Activated CD8-positive, alpha-beta memory T cell treated with anti-CD3 and anti-CD28 coated beads for 4 hours (primary cell): ENCODE measurements at regions not wholly inside any gene's neighbourhood (a gene's known extent, or its start where the extent isn't known, plus 50 kb on each side); places are given as distances from the start of the nearest gene placed in this dataset.

Experiments used
- DNase-seq, 2 donors: peaks; one replicate each; pipeline ENCODE4 v3.0.0-alpha.2; 2020; ENCODE audit warnings: low read depth in 2 of 2

DNA sequence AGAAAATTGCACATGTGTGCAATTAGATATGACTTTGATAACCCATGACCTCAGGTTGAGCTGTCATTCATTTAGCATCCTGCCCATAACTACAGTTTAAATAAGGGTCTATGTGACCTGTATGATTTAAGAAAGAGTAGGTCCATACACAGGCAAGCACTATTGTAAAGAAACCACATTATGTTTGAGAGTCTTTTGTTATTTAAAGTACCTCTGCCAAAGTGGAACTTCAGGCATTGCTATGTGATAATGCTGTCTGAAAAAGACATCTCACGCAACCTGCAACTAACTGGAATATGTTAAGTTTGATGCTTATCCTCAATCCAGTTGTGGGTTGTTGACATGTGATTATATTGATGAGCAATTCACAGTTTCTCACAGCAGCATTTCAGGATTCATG is 317.0 kb downstream of the TMEM161B start:
- no peak for DNase-seq

DNA sequence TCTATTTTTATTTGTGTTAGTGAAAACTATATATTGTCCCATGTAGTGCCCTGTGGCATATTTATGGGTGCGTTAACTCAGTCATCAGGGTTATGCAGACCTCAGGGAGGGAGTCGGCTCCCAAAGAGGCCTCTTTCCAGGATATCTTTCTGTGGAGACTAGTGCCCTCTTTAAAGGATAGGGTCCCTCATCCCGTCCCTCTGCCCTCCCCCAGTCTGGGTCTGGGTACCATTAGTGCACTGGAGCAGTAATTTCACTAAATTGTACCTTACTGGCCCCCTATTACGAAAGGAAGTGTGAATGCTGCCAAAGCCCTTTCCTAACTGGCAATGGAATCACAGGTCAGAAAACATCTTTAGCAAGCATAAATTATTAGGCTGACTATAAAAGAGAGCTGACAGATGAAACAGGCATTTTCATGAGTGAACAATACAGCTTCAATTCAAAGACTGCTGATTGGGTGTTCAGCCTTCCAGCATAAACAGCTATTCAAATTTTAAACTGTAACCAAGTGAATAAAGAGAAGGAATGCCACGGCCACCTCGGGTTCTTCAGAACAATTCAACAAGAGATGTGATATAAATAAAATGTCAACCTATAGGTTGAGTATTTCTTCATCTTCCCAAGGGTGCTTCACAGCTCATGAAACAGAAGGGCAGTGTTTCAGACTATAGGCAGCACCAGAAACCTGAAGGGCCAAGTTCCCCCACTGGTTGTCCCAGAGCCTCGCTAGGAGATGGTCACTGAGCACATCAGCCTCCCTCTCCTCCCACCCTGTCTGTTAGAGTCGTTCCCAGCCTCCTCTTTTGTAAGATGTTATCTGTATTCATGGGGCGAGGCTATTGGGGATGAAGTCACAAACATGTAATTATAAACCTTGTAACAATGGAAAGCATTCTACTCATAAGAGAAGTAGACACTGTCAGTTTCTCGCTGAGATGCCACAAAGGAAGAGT is 318.7 kb downstream of the TMEM161B start:
- no peak for DNase-seq

DNA sequence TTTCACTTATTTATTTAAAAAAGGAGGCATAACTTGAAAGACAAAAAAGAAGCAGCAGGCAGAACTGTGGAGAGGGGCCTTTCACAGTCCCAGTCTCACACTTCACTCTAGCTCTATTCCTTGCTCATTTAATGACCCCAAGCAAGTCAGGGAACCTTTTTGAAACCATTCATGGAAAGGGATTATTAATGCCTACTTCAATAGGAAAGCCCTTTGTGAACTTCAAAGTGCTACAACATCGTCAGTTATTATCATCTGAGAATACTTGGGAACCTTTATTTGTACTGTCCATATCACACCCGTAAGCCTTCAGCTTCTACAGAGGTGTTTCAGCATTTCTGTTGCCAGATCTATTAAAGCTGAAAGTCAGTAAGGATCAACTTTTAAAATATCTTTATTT is 320.2 kb downstream of the TMEM161B start:
- DNase-seq, result no peak

DNA sequence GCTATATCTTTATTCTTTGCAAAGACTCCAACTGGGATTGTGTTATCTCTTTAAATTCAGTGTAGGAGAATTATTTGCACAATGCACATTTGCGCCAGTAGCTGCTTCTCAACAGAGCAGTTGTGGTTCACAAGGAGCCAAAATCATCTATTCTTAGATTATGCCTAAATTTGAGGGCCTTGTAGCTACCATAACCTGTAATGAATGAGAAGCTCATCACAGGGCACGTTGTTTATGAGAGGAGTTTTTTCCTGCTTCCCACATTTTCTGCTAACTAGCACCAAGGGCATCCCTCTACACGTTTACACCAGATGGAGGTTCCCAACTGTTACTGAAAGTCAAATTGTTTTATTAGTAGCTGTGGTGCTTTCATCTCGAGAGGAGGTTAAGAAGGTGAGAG is 322.4 kb downstream of the TMEM161B start:
- no peak for DNase-seq

DNA sequence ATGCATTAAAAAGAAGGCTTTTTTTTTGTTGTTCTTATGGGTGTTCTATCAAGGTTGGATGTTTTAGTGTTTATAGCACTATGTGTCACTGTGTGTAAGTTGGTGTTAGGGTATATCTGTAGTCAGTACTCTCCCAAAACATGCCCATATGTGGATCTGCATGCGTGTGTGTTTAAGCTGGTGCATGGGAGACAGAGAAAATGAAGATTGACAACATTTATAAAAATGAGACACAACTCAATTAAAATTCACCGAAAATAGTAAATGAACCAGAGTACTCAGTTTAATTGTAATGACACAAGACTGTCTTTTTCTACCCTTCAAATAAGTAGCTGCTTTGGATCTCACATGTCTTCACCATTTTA is 323.4 kb downstream of the TMEM161B start:
- DNase-seq, result no peak

DNA sequence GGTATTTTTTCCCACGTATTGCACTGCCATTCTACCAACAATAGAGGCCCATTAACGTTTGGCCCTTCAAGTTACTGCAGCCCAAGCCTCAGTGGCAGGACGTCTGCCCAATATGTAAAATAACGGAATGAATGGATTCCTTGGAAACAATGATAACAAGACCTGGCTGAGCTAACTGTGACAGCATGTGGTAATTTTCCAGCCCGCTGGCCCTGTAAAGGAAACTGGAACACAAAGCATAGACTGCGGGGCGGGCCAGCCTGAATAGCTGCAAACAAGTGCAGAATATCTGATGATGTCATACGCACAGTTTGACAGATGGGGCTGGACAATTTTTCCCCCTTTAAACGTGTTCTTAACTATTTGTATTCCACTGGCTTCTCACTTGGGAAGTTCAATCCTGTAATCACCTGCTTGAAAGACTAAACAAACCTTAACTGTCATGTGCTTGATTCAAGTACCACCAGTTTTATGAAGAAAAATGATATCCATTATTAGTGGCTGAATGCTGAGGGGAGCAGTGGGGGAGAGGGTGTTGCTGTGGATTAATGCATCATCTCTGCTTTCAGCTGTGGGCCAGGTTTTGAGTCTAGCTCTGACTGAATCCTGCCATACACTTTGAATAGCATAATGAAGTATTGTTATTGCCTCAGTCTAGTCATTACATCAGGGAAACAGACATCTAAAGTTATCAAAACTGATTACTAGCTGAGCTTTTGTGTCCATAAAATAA is 323.9 kb downstream of the TMEM161B start:
- DNase-seq, result no peak

DNA sequence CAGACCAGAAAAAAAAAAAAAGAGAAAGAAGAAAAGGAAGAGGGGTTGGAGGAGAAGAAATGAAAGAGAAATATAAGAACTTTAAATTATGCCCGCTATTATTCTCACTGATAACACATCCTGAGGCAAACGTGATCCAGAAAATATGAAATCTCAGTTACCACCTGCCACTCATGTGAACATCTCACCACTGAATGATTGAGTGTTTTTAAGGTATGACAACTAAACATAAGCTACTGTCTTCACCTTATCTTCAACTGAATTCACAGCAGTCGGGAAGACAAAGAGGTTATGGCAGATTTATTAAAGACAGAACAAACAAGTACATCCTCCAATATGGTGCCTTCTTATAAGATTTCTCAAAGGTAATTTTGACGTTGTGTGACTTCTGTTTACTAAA is 327.9 kb downstream of the TMEM161B start:
- no peak for DNase-seq

DNA sequence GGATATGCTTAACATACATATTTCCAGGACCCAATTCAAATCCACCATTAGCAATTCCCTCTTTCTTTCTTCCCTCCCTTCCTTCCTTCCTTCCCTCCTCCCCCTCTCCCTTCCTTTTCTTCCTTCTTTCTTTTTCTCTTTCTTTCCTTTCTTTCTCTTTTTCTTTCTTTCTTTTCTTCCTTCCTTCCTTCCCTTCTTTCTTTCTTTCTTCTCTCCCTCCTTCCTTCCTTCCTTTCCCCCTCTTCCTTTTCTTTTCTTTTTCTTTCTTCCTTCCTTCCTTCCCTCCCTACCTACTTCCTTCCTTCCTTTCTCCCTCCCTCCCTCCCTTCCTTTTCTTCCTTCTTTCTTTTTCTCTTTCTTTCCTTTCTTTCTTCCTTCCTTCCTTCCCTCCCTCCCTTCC is 332.0 kb downstream of the TMEM161B start:
- DNase-seq, result no peak

DNA sequence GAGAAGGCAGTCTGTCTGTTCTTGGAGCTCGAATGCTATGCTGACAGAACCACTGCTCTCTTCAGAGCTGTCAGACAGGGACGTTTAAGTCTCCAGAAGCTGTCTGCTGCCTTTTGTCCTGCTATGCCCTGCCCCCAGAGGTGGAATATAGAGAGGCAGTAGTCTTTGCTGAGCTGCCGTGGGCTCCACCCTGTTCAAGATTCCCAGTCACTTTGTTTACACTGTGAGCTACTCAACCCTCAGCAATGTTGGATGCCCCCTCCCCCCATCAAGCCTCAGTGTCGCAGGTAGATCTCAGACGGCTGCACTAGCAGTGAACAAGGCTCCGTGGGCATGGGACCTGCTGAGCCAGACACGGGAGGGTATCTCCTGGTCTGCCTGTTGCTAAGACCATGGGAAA is 344.2 kb downstream of the TMEM161B start:
- no peak for DNase-seq

DNA sequence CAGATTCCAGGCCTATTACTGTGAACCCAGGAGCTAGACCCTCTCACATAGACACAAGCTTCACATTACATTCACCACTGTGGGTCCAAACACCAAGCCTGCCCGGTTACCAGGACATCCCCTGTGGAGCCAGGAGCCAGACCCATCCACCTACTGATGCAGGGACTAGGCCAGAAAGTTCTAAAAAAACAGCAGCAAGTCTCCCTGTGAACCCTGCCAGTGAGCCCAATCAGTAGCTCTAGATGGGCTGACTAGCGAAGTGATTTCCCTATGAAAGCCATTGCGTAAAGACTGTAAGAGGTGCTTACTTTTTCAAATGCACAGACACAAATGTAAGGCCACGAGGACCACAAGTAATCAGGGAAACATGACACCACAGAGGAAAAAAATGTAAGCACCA is 352.3 kb downstream of the TMEM161B start:
- DNase-seq, result no peak

DNA sequence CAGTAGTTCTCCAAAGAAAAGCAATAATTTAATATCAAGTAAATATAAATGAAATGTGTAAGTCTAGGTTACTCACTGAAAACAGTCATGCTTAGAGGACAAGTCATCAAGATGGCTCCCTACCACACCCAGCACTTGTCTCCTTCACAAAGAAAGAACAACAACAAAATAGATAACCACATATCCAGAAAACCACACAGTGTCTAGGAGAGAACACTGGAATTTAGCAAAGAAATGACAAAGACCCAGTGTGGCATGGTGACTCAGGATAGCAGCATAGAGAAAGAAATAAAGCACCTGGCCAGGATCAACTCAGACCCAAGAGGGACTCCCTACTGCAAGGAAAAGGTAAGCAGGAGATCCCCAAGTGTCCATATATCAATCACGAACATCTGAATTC is 356.2 kb downstream of the TMEM161B start:
- no peak for DNase-seq

DNA sequence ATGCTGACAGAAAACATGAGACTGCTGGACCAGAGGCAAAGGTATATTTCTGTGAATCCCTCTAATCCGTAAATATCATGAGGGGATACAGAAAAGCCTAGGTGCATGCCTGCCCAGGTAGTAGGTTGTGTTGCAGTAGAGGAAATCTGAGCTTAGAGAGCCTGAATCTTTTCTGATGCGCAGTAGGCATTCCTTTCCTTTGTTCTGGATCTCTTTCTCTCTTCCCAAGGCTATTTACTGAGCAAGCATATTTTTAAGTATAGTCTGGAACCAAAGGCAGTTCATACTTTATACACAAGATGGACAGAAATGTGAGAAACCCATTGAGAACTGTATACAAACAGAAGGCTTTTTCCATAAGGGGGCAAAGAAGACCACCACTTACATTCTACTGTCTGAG is 359.3 kb downstream of the TMEM161B start:
- no peak for DNase-seq

DNA sequence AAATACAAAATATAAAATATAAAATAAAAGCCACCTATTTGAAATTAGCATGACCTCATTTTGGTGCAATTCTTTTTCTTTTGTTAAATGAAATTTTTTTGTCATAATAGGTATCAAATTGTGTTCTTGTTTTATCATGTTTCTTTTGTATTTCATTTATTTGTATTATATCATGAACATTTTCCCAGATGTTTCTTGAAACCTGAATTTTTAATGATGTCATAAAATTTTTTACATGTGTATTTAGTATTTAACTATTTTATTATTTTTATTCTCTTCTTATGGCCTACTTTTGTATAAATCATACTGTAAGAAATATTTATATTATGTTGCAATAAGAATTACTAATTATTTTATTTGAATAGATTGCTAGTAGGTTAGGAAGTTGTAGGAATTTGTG is 361.7 kb downstream of the TMEM161B start:
- no peak for DNase-seq

DNA sequence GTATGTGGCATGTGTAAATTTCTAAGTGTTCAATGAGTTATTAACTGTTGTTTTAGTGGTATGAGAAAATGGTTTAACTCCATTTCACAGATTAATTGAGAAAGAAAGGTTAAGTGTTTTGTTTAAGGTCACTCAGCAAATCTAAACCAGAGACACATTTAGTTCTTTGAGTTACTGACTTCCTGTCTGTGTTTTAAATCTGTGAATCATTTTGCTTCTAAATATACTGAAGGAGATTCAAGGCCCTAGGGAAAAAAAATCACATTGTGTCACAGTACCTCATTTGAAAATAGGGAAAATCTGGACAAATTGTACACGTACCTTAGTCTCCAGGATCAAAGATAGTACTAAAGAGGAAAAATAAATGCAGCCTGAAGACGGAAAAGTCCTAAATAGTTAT is 368.2 kb downstream of the TMEM161B start:
- no peak for DNase-seq

DNA sequence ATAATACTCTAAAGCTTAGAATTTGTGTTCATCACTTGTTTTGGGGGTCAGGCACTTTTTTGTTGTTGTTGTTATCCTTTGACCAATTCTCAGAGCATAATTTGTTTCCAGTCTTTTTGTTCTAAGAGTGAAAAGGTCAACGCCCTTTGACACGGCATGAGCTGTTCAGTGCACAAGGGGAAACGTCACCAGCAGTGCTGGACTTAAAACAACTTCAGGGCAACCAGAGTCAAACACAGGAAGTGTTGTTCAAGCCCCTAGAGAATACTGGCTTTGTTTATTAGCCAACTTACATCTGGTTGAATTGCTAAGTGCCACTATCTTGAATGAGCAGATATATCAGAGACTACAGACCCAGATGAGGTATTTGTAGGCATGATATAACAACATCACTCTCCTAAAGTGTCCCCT is 368.9 kb downstream of the TMEM161B start:
- DNase-seq, result no peak

DNA sequence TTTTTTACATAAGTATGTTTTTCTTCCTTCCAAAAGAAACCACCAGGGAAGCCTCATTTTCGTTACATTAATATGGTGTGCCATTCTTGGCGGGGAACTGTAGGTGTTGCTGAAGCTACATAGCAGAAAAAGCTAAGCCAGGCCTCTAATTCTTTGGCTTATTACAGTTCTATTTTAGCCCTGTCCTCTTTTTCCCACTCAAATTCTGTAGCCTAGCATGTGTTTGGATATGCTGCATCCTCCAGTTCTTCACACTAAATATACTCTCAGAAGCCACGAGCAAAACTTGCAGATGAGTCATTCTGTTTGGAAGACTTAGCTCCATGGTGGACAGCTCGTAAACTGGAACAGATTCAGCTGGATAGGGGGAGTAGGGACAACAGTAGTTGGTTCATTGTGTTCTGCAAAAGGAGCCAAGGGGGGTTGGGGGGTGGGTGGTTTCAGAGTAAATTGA is 369.4 kb downstream of the TMEM161B start:
- no peak for DNase-seq

DNA sequence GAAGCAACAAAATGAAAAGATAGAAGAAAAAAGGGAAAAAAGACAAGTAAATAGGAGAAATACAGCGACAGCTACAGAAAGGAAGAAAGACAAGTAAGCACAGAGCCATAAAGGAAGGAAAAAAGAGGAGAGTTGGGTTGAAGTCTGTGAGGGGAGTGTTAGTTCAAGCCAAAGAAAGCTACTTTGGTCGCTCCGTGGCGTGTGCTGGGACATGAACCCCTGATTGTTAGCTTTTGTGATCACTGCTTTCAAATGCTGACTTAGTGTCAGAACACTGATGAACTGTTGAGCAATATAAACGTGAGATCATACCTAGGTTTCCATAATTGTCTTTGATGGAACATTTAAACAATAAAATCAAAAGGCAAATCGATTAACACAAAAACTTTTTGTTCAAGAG is 370.1 kb downstream of the TMEM161B start:
- DNase-seq, result no peak

DNA sequence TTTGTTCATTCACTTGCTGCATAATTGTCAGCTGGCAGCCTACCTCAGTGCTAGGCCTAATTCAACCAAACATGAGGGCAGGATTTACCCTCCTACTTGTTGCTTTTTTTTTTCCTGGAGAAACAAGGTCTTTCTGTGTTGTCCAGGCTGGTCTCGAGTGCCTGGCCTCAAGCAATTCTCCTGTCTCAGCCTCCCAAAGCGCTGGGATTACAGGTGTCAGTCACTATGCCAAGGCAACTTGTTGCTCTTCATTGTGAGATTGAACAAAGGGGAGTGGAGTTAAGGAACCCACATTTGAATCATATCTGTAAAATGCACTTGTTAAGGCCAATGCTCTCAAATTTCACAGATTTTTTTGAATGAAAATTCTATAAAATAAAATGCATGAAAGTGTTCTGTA is 380.5 kb downstream of the TMEM161B start:
- no peak for DNase-seq

DNA sequence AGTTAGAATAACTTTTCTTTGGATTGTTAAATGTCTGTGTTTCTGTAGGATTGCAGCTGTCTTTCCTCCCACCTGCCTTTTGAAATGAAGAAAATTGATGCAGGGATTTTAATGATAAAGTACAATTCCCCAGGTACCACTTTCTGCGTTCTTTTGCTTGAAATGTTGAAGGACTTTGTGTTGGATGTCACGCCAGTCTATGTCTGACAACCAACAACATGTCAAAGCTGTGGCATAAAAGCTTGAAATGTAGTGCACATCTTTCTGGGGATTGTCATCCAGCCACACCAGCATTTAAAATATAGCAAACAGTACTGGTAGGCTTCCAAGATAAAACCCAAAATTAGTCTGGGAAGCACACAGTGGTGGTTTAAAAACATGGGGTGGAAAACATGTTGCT is 381.4 kb downstream of the TMEM161B start:
- no peak for DNase-seq

DNA sequence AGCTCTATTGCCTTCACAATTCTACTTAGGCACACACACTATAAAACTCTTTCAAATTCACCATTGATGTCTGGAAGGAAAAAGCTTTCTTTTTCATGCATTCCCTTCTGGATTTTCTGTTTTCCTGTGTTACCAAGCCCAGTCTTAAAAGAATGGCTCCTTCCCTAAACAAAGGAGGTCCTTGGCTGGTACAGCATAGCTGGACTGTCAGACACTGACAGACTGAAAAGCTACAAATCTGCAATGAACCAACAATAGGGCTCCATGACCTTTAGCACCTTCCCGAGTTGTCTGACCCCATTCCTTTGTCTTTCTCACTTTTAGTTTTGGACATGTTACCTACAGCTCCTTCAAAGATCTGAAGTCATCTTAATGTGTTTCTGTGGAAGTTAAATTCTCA is 382.5 kb downstream of the TMEM161B start:
- no peak for DNase-seq

DNA sequence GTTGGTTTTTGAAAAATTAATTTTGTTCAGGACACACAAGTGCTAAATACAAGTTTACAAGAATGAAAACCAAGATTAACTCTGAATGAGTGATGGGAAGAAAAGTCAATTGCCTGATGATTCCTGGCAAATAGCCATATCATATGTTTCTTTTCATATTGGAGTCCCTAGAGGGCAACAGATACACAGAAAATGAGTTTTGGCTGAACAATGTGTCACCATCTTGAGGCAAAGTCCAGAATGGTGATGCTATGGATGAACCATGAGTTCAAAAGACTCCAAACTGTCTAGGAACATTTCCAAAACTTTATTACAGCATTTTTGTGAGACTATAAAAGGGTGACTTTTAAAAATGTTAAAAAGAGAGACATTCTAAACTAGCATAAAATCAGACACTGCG is 382.9 kb downstream of the TMEM161B start:
- DNase-seq, result no peak

DNA sequence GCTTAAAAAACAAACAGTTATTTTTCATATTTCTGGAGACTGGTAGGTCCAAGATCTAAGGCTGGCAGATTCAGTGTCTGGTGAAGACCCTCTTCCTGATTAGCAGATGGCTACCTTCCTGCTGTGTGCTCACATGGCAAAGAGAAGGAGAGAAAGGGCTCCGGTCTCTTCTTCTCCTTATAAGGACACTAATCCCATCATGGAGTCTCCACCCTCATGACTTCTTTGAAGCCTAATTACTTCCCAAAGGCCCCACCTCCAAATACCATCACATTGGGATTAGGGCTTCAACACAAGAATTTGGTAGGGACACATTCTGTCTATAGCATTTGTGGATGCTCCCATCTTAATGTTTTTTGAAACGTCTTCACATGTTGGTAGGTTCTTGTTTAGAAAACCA is 391.1 kb downstream of the TMEM161B start:
- DNase-seq, result no peak

DNA sequence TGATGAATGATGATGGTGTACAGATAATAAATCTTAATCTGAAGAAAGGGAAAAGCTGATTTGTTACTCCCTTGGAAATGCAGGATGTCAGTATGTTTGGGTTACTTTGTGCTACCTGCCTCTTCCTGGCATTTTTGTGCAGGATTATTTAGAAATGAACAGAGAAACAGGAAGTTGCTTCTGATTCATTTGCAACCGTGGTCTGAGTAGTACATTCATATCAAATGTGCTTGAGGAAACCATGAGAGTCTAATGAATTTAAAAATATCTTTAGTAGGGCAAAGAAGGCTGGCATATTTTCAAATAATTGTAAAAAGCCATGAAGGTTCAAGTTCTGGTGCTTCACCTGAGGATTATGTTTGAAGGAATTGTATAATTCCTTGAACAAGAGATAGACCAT is 391.6 kb downstream of the TMEM161B start:
- DNase-seq, result no peak
